ENCODE measurements at regions not wholly inside any gene's neighbourhood (a gene's known extent, or its start where the extent isn't known, plus 50 kb on each side); places are given as distances from the start of the nearest gene placed in this dataset.

- TF ChIP-seq CTCF (IDR thresholded peaks at IDR 0.05; ENCODE audit: extremely low read depth in 1 of 2, insufficient read depth in 1 of 2, low read depth in 1 of 2, low read length in 2 of 2) (no peak), POLR2AphosphoS5 (IDR thresholded peaks at IDR 0.05; ENCODE audit: insufficient read depth, low read depth, low read length) (no peak), MAX (IDR thresholded peaks at IDR 0.05; ENCODE audit: insufficient read depth, insufficient read length) (no peak)
These were observed 163.2 kb upstream of the LMCD1 start for GRCh38 chr3:8338424-8338823.

All from endothelial cell of umbilical vein (primary cell).